ENCODE measurements at regions not wholly inside any gene's neighbourhood (a gene's known extent, or its start where the extent isn't known, plus 50 kb on each side); places are given as distances from the start of the nearest gene placed in this dataset.

DNA sequence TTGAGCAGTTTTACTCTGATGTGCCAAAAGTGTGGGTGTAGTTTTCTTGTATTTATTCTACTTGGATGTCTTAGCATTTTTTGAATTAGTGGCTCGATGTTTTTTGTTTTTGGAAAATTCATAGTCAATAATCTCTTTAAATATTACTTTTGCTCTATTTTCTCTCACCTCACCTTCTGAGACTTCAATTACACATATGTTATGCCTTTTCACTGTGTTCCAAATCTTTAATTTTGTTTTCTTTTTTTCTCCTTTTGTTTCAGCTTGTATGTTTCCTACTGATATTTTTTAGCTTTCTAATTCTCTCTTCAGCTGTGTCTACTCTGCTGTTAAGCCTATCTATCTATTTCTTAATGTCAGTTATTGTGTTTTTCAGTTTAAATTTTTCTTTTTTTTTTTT lies 69.5 kb downstream of the ZNF503 start:
- Histone ChIP-seq H3K27me3 (replicated peaks in 1 of 2; ENCODE audit: control insufficient read depth in 2 of 2, extremely low read depth in 1 of 2, insufficient read depth in 2 of 2, low read length in 1 of 2) (peaks cover 0 to 7% of the 10 kb centered on the region in 2 experiments), H3K4me3 (ENCODE audit: control insufficient read depth in 1 of 2, extremely low read depth in 1 of 2, low read length in 1 of 2) (no peak overlapping the region), H3K36me3 (ENCODE audit: control insufficient read depth in 2 of 2, extremely low read depth in 1 of 2, insufficient read depth in 1 of 2, low read length in 1 of 2) (no peaks in the 10 kb centered on the region), H3K4me1 (ENCODE audit: control insufficient read depth in 1 of 2, extremely low read depth in 1 of 2, insufficient read depth in 2 of 2, low read length in 2 of 2) (no peaks in the 10 kb centered on the region), H3K9me3 (no peaks in the 10 kb centered on the region), H3K27ac (ENCODE audit: low read length) (no peak overlapping the region)
- Mint-ChIP-seq H3K27me3 (peaks cover 18 to 23% of the 10 kb centered on the region in 2 donors), H3K9me3 (peaks cover 0 to 4% (median 0%) of the 10 kb centered on the region in 3 donors), H3K4me1 (no peaks in the 10 kb centered on the region), H3K27ac (no peak overlapping the region), H3K4me3 (no peak overlapping the region), H3K36me3 (no peaks in the 10 kb centered on the region)
- ATAC-seq (replicated peaks in 1 of 4): no peak
- POLR2A ChIA-PET: no interaction called here
- DNase-seq: no peak
- no CpG with 5 or more reads among the region's 1 CpG for WGBS (ENCODE audit: insufficient coverage)
- CTCF ChIA-PET: interaction anchor here in 1 of 2 donors (0.6 to 0.9 kb wide), 2 partner anchors 191 to 1245 kb away, joined by 3 read pairs; no protein-coding TSS in a partner anchor

DNA sequence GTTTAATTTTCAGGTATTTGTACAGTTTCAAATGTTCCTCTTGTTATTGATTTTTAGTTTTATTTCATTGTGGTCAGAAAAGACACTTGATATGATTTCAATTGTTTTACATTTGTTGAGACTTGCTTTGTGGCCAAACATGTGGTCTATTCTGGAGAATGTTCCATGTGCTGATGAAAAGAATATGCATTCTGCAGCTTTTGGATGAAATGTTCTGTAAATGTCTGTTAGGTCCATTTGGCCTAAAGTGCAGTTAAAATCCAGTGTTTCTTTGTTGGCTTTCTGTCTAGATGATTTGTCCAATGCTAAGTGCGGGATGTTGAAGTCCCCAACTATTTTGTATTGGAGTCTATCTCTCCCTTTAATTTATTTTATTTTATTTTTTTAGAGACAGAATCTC lies 70.5 kb downstream of the ZNF503 start:
- Histone ChIP-seq H3K4me3 (ENCODE audit: control insufficient read depth in 1 of 2, extremely low read depth in 1 of 2, low read length in 1 of 2) (no peak overlapping the region), H3K36me3 (ENCODE audit: control insufficient read depth in 2 of 2, extremely low read depth in 1 of 2, insufficient read depth in 1 of 2, low read length in 1 of 2) (no peaks in the 10 kb centered on the region), H3K27me3 (replicated peaks in 1 of 2; ENCODE audit: control insufficient read depth in 2 of 2, extremely low read depth in 1 of 2, insufficient read depth in 2 of 2, low read length in 1 of 2) (peaks cover 0 to 7% of the 10 kb centered on the region in 2 experiments), H3K4me1 (ENCODE audit: control insufficient read depth in 1 of 2, extremely low read depth in 1 of 2, insufficient read depth in 2 of 2, low read length in 2 of 2) (no peaks in the 10 kb centered on the region), H3K27ac (ENCODE audit: low read length) (no peak overlapping the region), H3K9me3 (no peaks in the 10 kb centered on the region)
- ATAC-seq (replicated peaks in 1 of 4): no peak
- POLR2A ChIA-PET: no interaction called here
- H3K4me3 Mint-ChIP-seq: no peak overlapping the region
- no CpG with 5 or more reads among the region's 1 CpG for WGBS (ENCODE audit: insufficient coverage)
- no peaks in the 10 kb centered on the region for H3K36me3 Mint-ChIP-seq
- no peaks in the 10 kb centered on the region for H3K4me1 Mint-ChIP-seq
- DNase-seq: no peak
- peaks cover 18 to 23% of the 10 kb centered on the region in 2 donors for H3K27me3 Mint-ChIP-seq
- H3K27ac Mint-ChIP-seq: no peak overlapping the region
- peaks cover 0 to 4% (median 0%) of the 10 kb centered on the region in 3 donors for H3K9me3 Mint-ChIP-seq
- CTCF ChIA-PET: no interaction called here

DNA sequence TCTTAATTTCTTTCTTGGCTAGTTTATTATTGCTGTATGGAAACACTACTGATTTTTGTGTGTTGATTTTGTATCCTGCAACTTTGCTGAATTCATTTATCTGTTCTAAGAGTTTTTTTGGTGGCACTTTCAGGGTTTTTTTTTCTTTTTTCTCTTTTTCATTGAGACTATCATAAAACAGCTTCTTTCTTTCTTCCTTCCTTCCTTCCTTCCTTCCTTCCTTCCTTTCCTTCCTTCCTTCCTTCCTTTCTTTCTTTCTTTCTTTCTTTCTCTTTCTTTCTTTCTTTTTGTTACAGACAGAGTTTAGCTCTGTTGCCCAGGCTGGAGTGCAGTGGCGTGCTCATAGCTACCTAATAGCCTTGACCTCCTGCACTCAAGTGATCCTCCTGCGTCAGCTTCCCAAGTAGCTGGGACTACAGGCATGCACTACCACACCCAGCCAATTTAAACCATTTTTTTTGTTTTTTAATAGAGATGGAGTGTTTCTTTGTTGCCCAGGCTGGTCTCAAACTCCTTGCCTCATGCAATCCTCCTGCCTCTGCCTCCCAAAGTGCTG lies 72.3 kb downstream of the ZNF503 start:
- Mint-ChIP-seq H3K4me1 (no peaks in the 10 kb centered on the region), H3K4me3 (no peak overlapping the region), H3K36me3 (no peaks in the 10 kb centered on the region), H3K27me3 (peaks cover 17 to 23% of the 10 kb centered on the region in 2 donors), H3K9me3 (no peaks in the 10 kb centered on the region), H3K27ac (no peak overlapping the region)
- DNase-seq (no peak), ATAC-seq (replicated peaks in 1 of 4) (no peak)
- Histone ChIP-seq H3K4me3 (ENCODE audit: control insufficient read depth in 1 of 2, extremely low read depth in 1 of 2, low read length in 1 of 2) (no peak overlapping the region), H3K27me3 (replicated peaks in 1 of 2; ENCODE audit: control insufficient read depth in 2 of 2, extremely low read depth in 1 of 2, insufficient read depth in 2 of 2, low read length in 1 of 2) (peaks cover 0 to 7% of the 10 kb centered on the region in 2 experiments), H3K4me1 (ENCODE audit: control insufficient read depth in 1 of 2, extremely low read depth in 1 of 2, insufficient read depth in 2 of 2, low read length in 2 of 2) (no peaks in the 10 kb centered on the region), H3K9me3 (no peaks in the 10 kb centered on the region), H3K27ac (ENCODE audit: low read length) (no peak overlapping the region), H3K36me3 (ENCODE audit: control insufficient read depth in 2 of 2, extremely low read depth in 1 of 2, insufficient read depth in 1 of 2, low read length in 1 of 2) (no peaks in the 10 kb centered on the region)
- WGBS (ENCODE audit: insufficient coverage): 60% methylated on average over 1 of the region's 2 CpGs
- POLR2A ChIA-PET: no interaction called here
- CTCF ChIA-PET: no interaction called here

DNA sequence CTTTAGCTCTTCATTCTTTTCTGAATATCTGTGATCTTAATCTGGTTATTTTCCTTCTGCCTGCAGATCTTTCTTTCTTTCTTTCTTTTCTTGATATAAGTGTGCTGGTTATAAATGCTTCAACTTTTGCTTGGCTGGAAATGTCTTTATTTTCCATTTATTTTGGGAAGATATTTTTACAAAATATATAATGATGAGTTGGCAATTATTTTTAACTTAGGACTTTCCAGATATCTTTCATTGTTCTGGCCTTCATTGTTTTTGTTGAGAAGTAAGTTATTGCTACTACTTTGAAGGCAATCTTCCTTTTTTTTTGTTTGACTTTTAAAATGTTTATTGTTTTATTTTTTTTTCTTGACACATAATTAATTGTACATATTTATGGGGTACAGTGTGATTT lies 75.3 kb downstream of the ZNF503 start:
- H3K27me3 Mint-ChIP-seq: peaks cover 11 to 18% of the 10 kb centered on the region in 2 donors

DNA sequence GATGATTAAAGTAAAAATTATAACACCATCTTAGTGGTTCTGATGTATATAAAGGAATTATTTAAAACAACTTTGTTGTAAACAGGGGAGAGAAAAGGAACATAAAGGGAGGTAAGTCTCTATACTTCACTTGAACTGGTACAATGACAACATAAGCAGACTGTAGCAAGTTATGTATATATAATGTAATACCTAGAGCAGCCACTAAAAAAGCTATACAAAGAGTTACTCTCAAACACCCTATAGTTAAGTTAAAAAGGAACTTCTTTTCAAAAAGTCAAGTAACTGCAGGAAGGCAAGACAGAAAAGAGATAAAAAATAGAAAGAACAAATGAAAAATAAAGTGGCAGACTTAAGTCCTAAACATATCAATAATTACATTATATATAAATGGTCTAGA lies 82.3 kb downstream of the ZNF503 start:
- H3K4me3 ChIP-seq (ENCODE audit: control insufficient read depth in 1 of 2, extremely low read depth in 1 of 2, low read length in 1 of 2): no peak overlapping the region
- no peak overlapping the region for H3K4me3 Mint-ChIP-seq
- H3K4me1 Mint-ChIP-seq: no peaks in the 10 kb centered on the region
- POLR2A ChIA-PET: no interaction called here
- no peaks in the 10 kb centered on the region for H3K36me3 Mint-ChIP-seq
- H3K27ac ChIP-seq (ENCODE audit: low read length): no peak overlapping the region
- CTCF ChIA-PET: no interaction called here
- peaks cover 17 to 42% (median 23%) of the 10 kb centered on the region in 3 donors for H3K9me3 Mint-ChIP-seq
- H3K27me3 Mint-ChIP-seq: peaks cover 0 to 5% of the 10 kb centered on the region in 2 donors
- DNase-seq (no peak), ATAC-seq (replicated peaks in 1 of 4) (no peak)
- no peaks in the 10 kb centered on the region for H3K4me1 ChIP-seq (ENCODE audit: control insufficient read depth in 1 of 2, extremely low read depth in 1 of 2, insufficient read depth in 2 of 2, low read length in 2 of 2)
- H3K36me3 ChIP-seq (ENCODE audit: control insufficient read depth in 2 of 2, extremely low read depth in 1 of 2, insufficient read depth in 1 of 2, low read length in 1 of 2): no peaks in the 10 kb centered on the region
- H3K9me3 ChIP-seq: peaks cover 2% of the 10 kb centered on the region
- H3K27ac Mint-ChIP-seq: no peak overlapping the region
- peaks cover 0 to 10% of the 10 kb centered on the region in 2 experiments for H3K27me3 ChIP-seq (replicated peaks in 1 of 2; ENCODE audit: control insufficient read depth in 2 of 2, extremely low read depth in 1 of 2, insufficient read depth in 2 of 2, low read length in 1 of 2)

More for the DNA sequence above, 75.3 kb downstream of the ZNF503 start:
- H3K27me3 ChIP-seq (replicated peaks in 1 of 2; ENCODE audit: control insufficient read depth in 2 of 2, extremely low read depth in 1 of 2, insufficient read depth in 2 of 2, low read length in 1 of 2): peaks cover 0 to 4% of the 10 kb centered on the region in 2 experiments
- Mint-ChIP-seq H3K4me1 (no peaks in the 10 kb centered on the region), H3K27ac (no peak overlapping the region), H3K4me3 (no peak overlapping the region), H3K9me3 (peaks cover 7 to 9% (median 8%) of the 10 kb centered on the region in 3 donors), H3K36me3 (no peaks in the 10 kb centered on the region)
- ATAC-seq (replicated peaks in 1 of 4): no peak
- no peak overlapping the region for H3K4me3 ChIP-seq (ENCODE audit: control insufficient read depth in 1 of 2, extremely low read depth in 1 of 2, low read length in 1 of 2)
- no peak for DNase-seq
- H3K36me3 ChIP-seq (ENCODE audit: control insufficient read depth in 2 of 2, extremely low read depth in 1 of 2, insufficient read depth in 1 of 2, low read length in 1 of 2): no peaks in the 10 kb centered on the region
- ChIA-PET POLR2A (interaction anchor here in 1 of 2 donors (0.7 kb wide), 1 partner anchor 1420 kb away, joined by 4 read pairs; no protein-coding TSS in a partner anchor), CTCF (interaction anchor here in 1 of 2 donors (0.6 kb wide), 1 partner anchor 99 kb away, joined by 3 read pairs; no protein-coding TSS in a partner anchor)
- peaks cover 2% of the 10 kb centered on the region for H3K9me3 ChIP-seq
- no peaks in the 10 kb centered on the region for H3K4me1 ChIP-seq (ENCODE audit: control insufficient read depth in 1 of 2, extremely low read depth in 1 of 2, insufficient read depth in 2 of 2, low read length in 2 of 2)
- H3K27ac ChIP-seq (ENCODE audit: low read length): no peak overlapping the region

DNA sequence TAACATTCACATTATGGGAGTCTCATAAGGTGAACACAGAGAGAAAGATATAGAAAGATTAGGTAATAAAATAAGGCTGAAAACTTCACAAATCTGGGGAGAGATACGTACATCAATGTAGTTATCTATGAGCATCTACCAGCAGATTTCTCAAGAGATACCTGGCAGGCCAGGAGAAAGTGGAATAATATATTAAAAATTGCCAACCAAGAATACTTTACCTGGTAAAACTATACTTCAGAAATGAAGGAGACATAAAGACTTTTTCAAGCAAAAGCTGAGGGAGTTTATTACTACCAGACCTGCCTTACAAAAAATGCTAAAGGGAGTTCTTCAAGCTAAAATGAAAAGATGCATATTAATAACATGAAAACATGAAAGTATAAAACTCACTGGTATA lies 78.8 kb upstream of the COMTD1 start:
- no peak overlapping the region for H3K27ac ChIP-seq (ENCODE audit: low read length)
- POLR2A ChIA-PET: no interaction called here
- H3K4me3 ChIP-seq (ENCODE audit: control insufficient read depth in 1 of 2, extremely low read depth in 1 of 2, low read length in 1 of 2): no peak overlapping the region
- no peaks in the 10 kb centered on the region for H3K36me3 ChIP-seq (ENCODE audit: control insufficient read depth in 2 of 2, extremely low read depth in 1 of 2, insufficient read depth in 1 of 2, low read length in 1 of 2)
- peaks cover 2% of the 10 kb centered on the region for H3K9me3 ChIP-seq
- Mint-ChIP-seq H3K36me3 (peaks cover 3% of the 10 kb centered on the region), H3K27ac (no peak overlapping the region), H3K27me3 (peaks cover 14% of the 10 kb centered on the region in 2 donors), H3K4me1 (no peaks in the 10 kb centered on the region), H3K4me3 (no peak overlapping the region), H3K9me3 (peaks cover 5 to 36% (median 23%) of the 10 kb centered on the region in 3 donors)
- ATAC-seq (replicated peaks in 1 of 4): no peak
- CTCF ChIA-PET: no interaction called here
- no peak for DNase-seq
- H3K27me3 ChIP-seq (replicated peaks in 1 of 2; ENCODE audit: control insufficient read depth in 2 of 2, extremely low read depth in 1 of 2, insufficient read depth in 2 of 2, low read length in 1 of 2): peaks cover 0 to 10% of the 10 kb centered on the region in 2 experiments
- WGBS (ENCODE audit: insufficient coverage): no CpG with 5 or more reads among the region's 1 CpG
- H3K4me1 ChIP-seq (ENCODE audit: control insufficient read depth in 1 of 2, extremely low read depth in 1 of 2, insufficient read depth in 2 of 2, low read length in 2 of 2): no peaks in the 10 kb centered on the region

DNA sequence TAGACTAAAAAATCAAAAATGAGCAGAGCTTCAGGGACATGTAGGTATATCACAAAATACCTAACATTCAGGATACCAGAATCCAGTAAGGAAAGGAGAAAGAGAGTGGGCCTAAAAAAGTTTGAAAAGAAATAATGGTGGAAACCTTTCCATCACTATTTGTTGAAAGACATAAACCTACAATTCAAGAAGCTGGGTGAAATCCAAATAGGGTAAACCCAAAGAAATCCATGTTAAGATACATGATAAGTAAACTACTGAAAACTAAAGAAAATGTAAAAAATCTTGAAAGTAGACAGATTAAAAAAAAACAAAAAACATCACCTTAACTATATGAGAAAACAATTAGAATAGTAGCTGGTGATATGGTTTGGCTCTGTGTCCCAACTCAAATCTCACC lies 76.7 kb upstream of the COMTD1 start:
- no peaks in the 10 kb centered on the region for H3K36me3 ChIP-seq (ENCODE audit: control insufficient read depth in 2 of 2, extremely low read depth in 1 of 2, insufficient read depth in 1 of 2, low read length in 1 of 2)
- H3K9me3 Mint-ChIP-seq: peaks cover 5 to 28% (median 19%) of the 10 kb centered on the region in 3 donors
- peaks cover 2% of the 10 kb centered on the region for H3K9me3 ChIP-seq
- H3K27me3 Mint-ChIP-seq: peaks cover 12 to 14% of the 10 kb centered on the region in 2 donors
- no peaks in the 10 kb centered on the region for H3K4me1 Mint-ChIP-seq
- ChIA-PET CTCF (no interaction called here), POLR2A (no interaction called here)
- no peak overlapping the region for H3K27ac ChIP-seq (ENCODE audit: low read length)
- ATAC-seq (replicated peaks in 1 of 4) (no peak), DNase-seq (no peak)
- no peak overlapping the region for H3K4me3 Mint-ChIP-seq
- no peak overlapping the region for H3K27ac Mint-ChIP-seq
- no peak overlapping the region for H3K4me3 ChIP-seq (ENCODE audit: control insufficient read depth in 1 of 2, extremely low read depth in 1 of 2, low read length in 1 of 2)
- H3K4me1 ChIP-seq (ENCODE audit: control insufficient read depth in 1 of 2, extremely low read depth in 1 of 2, insufficient read depth in 2 of 2, low read length in 2 of 2): no peaks in the 10 kb centered on the region
- H3K36me3 Mint-ChIP-seq: peaks cover 3% of the 10 kb centered on the region
- H3K27me3 ChIP-seq (replicated peaks in 1 of 2; ENCODE audit: control insufficient read depth in 2 of 2, extremely low read depth in 1 of 2, insufficient read depth in 2 of 2, low read length in 1 of 2): peaks cover 0 to 4% of the 10 kb centered on the region in 2 experiments

All from T-cell (primary cell).